ENCODE measurements at regions not wholly inside any gene's neighbourhood (a gene's known extent, or its start where the extent isn't known, plus 50 kb on each side); places are given as distances from the start of the nearest gene placed in this dataset.
"Not testable (repeated sequence)": the region's sequence is repeated elsewhere in the genome, so short reads cannot be mapped to it uniquely, and the experiment has no call there.

- no peak for DNase-seq (ENCODE audit: extremely low spot score)
- TF ChIP-seq CTCF (IDR thresholded peaks at IDR 0.05; ENCODE audit: control extremely low read depth, extremely low read depth, low read depth, missing control alignments): no peak
- ChIA-PET CTCF (no interaction called here), POLR2A (no interaction called here)
Measured at GRCh38 chr10:16146993-16147392, 286.7 kb upstream of the MINDY3 start.

- ChIA-PET CTCF (interaction anchor here (1.3 kb wide), 1 partner anchor 12 kb away, joined by 5 read pairs; no protein-coding TSS in a partner anchor), POLR2A (no interaction called here)
Measured at GRCh38 chr10:16155834-16156233, 281.0 kb upstream of the PTER start.

DNA sequence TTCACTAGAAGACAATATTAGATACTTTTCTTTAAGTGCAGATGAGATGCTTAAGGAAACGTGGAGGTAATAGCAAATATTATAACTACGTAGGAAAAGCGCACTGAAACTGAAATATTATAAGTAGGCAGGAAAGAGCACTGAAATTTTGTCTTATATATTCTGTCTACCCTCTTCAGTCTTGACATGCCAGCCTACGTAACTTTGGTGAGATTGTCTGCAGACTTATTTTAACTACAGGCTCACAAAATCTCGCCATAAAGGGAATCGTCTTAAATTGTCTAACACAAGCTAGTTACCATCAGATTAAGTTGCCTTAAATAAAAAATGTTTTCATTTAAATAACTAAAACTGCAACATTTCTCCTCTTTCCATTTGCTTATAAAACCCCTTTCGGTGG lies 280.1 kb upstream of the PTER start:
- CTCF ChIA-PET: interaction anchor here (1.3 kb wide), 1 partner anchor 13 kb away, joined by 5 read pairs; no protein-coding TSS in a partner anchor
- TF ChIP-seq CTCF (IDR thresholded peaks at IDR 0.05; ENCODE audit: control extremely low read depth, extremely low read depth, low read depth, missing control alignments): no peak
- DNase-seq (ENCODE audit: extremely low spot score): no peak
- POLR2A ChIA-PET: no interaction called here

More at GRCh38 chr10:16155834-16156233, 281.0 kb upstream of the PTER start:
- no peak for TF ChIP-seq CTCF (IDR thresholded peaks at IDR 0.05; ENCODE audit: control extremely low read depth, extremely low read depth, low read depth, missing control alignments)
- DNase-seq (ENCODE audit: extremely low spot score): no peak

GRCh38 chr10:16165067-16165466 lies 271.7 kb upstream of the PTER start:
- POLR2A ChIA-PET; DNase-seq (ENCODE audit: extremely low spot score); CTCF ChIA-PET: not testable (repeated sequence)

DNA sequence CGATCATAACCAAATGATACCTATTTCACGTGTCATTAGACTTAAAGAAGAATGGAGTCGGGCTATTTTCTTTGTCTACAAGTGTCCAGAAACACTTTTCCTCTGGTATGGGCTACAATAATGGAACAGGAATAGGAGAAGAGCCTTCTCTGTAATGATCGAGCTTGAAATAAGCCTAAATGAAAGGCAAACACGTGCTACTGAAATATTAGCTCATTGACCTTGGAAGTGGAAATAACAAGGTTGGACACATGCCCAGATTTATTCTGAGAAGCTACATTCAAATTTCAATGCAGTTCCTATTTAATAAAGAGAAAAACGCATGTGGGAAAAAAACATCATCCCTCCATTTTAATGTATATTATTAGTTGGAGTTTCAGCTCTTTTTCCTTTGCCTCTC lies 254.7 kb upstream of the PTER start:
- CTCF ChIA-PET: no interaction called here
- TF ChIP-seq CTCF (IDR thresholded peaks at IDR 0.05; ENCODE audit: control extremely low read depth, extremely low read depth, low read depth, missing control alignments): no peak
- no peak for DNase-seq (ENCODE audit: extremely low spot score)
- POLR2A ChIA-PET: no interaction called here

DNA sequence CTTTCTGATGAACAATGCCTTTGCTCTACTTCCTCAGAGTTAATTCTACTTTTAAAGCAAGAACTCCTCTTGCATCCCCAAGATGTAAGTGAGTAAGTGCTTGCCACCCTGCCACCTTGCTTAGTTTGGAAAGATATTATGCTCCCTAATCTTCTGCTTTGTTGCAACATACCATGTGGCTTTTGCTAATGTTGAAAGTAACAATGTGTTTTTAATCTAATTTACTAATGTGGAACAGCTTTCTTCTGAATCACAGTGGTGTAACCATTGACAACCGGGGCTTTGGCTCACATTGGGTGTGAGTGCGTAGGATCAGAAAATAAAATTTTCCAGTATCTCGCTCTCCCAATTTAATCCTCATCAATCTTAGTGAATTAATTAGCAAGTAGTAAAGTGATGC lies 254.1 kb upstream of the PTER start:
- CTCF ChIA-PET: no interaction called here
- POLR2A ChIA-PET: no interaction called here
- no peak for DNase-seq (ENCODE audit: extremely low spot score)
- TF ChIP-seq CTCF (IDR thresholded peaks at IDR 0.05; ENCODE audit: control extremely low read depth, extremely low read depth, low read depth, missing control alignments): no peak

DNA sequence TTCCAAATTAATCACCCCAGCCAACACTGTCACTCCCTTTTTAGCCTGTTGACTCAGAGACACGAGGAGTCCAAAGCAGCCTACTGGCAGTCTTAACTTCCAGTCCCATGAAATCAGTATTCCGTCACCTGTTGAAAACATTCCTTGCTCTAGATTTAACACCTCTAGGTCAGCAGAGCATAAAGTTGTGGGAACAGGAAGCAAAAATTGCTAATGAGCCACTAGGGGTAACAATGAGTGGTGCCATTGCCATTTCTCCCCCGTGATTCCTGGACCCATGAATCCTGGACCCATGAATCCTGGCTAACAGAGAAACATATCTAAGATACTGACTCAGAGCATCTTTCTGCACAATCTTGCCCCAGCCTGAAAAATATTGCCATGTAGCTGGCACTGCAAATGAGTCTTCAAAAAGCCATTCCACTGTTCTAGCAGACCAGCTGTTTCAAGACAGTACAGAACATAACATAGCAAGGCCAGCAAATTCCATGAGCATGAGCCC lies 252.7 kb upstream of the PTER start:
- ChIA-PET CTCF (no interaction called here), POLR2A (no interaction called here)
- no peak for TF ChIP-seq CTCF (IDR thresholded peaks at IDR 0.05; ENCODE audit: control extremely low read depth, extremely low read depth, low read depth, missing control alignments)
- DNase-seq (ENCODE audit: extremely low spot score): no peak

Data from GM10248 (cell line).